ENCODE measurements at regions not wholly inside any gene's neighbourhood (a gene's known extent, or its start where the extent isn't known, plus 50 kb on each side); places are given as distances from the start of the nearest gene placed in this dataset.

DNA sequence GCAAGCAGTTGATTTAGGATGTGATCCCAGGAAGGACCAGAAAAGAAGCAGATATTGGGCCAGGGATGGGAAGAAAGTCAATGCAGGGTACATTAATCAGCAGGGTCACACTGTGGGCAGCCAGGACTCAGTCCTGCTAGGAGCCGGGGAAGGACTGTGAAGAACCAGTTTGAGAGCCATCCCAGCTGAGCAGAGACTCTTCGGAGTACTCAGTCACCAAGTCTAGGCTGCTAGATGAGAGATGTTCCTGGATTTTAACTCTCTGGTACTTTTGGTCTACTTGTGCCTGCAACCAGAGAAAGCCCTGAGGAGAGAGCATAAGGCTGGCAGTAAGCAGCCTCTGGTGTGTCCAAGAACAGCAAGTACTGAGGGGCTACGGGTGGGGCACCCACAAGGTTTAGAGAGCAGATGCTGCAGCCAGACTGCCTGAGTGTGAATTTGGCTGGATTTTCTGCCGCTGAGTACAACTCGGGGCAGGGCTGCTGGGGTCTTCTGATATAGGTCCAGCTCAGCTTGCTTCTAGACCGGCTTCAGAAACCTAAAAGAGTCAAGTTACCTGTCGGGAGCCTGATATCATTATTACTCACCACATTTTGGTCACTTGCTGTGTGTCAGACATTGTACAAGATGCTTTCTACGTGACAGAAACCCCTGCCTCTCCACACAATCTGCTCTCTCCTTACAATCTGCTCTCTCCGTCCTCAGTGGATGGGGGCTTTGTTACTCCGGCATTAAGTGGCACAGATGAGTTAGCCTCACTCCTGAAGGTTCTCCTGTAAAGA lies 250.2 kb upstream of the GAS1 start:
- Histone ChIP-seq H3K9me3 (no peaks in the 10 kb centered on the region), H3K36me3 (no peaks in the 10 kb centered on the region), H3K4me1 (no peaks in the 10 kb centered on the region), H3K27me3 (ENCODE audit: low read depth) (peaks cover 6% of the 10 kb centered on the region), H3K4me3 (no peak overlapping the region), H3K27ac (no peak overlapping the region)
- ATAC-seq (no peak), DNase-seq (no peak)
- intact Hi-C loops (cut with DNase I): no loop called here
- TF ChIP-seq, protein P1, sequence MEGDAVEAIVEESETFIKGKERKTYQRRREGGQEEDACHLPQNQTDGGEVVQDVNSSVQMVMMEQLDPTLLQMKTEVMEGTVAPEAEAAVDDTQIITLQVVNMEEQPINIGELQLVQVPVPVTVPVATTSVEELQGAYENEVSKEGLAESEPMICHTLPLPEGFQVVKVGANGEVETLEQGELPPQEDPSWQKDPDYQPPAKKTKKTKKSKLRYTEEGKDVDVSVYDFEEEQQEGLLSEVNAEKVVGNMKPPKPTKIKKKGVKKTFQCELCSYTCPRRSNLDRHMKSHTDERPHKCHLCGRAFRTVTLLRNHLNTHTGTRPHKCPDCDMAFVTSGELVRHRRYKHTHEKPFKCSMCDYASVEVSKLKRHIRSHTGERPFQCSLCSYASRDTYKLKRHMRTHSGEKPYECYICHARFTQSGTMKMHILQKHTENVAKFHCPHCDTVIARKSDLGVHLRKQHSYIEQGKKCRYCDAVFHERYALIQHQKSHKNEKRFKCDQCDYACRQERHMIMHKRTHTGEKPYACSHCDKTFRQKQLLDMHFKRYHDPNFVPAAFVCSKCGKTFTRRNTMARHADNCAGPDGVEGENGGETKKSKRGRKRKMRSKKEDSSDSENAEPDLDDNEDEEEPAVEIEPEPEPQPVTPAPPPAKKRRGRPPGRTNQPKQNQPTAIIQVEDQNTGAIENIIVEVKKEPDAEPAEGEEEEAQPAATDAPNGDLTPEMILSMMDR (IDR thresholded peaks at IDR 0.05): no peak

DNA sequence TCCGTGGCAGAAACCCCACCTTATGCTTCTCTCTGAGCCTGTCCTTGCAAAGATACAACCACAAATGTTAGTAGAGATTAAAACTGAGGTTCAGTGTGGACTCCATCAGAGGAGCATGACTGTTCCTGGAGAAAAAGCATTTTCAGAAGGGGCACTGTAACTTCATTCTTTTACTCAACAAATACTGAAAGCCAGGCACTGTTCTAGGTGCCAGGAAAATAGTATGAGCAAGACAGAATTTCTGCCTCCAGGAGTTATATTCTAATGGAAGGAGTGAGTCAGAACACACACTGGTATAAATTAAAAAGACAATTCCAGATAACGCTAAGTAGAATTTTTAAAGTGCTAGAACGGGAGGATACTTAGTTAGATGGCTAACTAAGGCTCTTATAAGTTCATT lies 251.4 kb upstream of the GAS1 start:
- H3K36me3 ChIP-seq: no peaks in the 10 kb centered on the region
- no peak overlapping the region for H3K4me3 ChIP-seq
- intact Hi-C loops (cut with DNase I): no loop called here
- H3K27me3 ChIP-seq (ENCODE audit: low read depth): peaks cover 6% of the 10 kb centered on the region
- no peaks in the 10 kb centered on the region for H3K9me3 ChIP-seq
- H3K4me1 ChIP-seq: no peaks in the 10 kb centered on the region
- H3K27ac ChIP-seq: no peak overlapping the region
- TF ChIP-seq, protein P1 (IDR thresholded peaks at IDR 0.05): no peak
- no peak for ATAC-seq
- no peak for DNase-seq

DNA sequence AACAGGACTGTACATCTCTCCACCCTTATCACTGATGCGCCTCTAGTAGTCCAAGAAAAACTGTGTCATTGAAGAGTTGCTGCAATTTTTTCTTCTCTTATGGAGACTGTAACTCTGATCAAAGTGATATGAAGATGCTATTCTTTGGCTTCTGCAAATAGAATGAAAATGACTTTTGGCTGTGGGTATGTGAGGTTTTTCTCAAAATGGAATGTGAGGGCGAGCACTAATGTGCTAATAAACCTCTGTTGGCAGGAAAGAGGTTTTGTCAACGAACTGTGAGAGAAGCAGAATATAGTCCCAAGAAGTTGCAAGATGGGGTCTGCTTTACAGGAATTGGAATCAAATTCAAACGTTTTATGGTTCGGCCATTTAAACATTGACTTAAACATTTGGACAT lies 252.0 kb upstream of the GAS1 start:
- Histone ChIP-seq H3K4me3 (no peak overlapping the region), H3K36me3 (no peaks in the 10 kb centered on the region), H3K27me3 (ENCODE audit: low read depth) (peaks cover 6% of the 10 kb centered on the region), H3K4me1 (no peaks in the 10 kb centered on the region), H3K9me3 (no peaks in the 10 kb centered on the region), H3K27ac (no peak overlapping the region)
- DNase-seq: no peak
- TF ChIP-seq, protein P1 (IDR thresholded peaks at IDR 0.05): no peak
- ATAC-seq: no peak
- intact Hi-C loops (cut with DNase I): no loop called here

DNA sequence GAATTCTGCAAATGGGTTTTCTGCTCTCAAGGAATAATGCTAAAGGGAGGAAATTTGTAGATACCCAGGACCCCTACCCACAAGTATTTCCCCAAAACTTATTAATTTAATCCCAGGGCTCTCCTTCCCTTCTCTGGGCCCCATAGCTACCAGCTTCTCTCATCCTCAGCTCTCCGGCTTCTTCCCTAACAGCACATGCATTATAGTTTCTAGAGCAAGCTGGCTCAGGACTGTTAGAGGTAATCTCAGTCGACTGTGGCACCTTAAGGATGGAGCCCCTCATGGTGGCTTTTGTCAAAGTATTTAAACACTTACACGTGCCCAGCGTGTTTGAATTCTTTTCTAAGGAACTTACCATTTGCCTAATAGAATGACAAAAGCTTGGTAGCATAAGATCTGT lies 252.5 kb upstream of the GAS1 start:
- Histone ChIP-seq H3K9me3 (no peaks in the 10 kb centered on the region), H3K27ac (no peak overlapping the region), H3K4me3 (no peak overlapping the region), H3K27me3 (ENCODE audit: low read depth) (peaks cover 6% of the 10 kb centered on the region), H3K36me3 (no peaks in the 10 kb centered on the region), H3K4me1 (no peaks in the 10 kb centered on the region)
- TF ChIP-seq, protein P1 (IDR thresholded peaks at IDR 0.05): no peak
- DNase-seq (no peak), ATAC-seq (no peak)
- intact Hi-C loops (cut with DNase I): no loop called here

DNA sequence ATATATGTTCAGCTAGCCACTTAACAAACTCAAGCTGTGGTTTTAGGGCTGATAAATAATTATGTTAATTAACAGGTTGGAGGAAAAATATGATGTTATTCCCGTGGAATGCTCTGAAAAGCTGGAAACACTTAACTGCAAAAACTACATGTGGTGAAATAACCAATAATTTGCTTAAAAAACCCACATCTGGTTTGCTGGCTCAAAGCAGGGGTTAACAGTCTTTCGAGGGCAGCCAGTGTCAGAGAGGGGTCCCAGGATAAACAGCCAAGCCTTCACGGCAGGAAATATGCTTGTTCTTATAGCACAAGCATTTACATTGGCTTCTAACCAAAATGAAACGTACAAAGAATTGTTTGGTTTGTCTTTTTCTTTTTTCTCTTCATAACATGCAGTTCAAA lies 254.0 kb upstream of the GAS1 start:
- Histone ChIP-seq H3K4me1 (no peaks in the 10 kb centered on the region), H3K9me3 (no peaks in the 10 kb centered on the region), H3K36me3 (no peaks in the 10 kb centered on the region), H3K27ac (no peak overlapping the region), H3K27me3 (ENCODE audit: low read depth) (peaks cover 6% of the 10 kb centered on the region), H3K4me3 (no peak overlapping the region)
- ATAC-seq: no peak
- TF ChIP-seq, protein P1 (IDR thresholded peaks at IDR 0.05): no peak
- intact Hi-C loops (cut with DNase I): no loop called here
- no peak for DNase-seq
